ENCODE measurements at regions not wholly inside any gene's neighbourhood (a gene's known extent, or its start where the extent isn't known, plus 50 kb on each side); places are given as distances from the start of the nearest gene placed in this dataset.

DNA sequence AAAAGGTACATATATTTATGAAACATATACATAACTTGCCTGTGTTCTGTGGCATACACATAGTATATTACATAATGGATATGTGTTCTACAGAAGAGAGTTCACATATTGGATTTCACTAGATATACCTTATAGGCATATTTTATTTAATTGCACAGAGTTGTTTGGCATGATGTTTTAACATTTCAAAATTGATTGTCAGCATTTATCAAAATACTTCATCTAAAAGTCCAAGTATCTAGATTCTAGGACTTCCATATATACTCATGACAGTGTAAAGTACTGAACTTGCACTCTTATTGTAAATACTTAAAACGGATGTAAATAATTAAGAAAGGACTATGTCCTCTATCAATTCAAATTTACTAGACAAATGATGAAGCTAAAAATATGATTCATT is 995.3 kb upstream of the LRRTM1 start:
- TF ChIP-seq FOXM1 (IDR thresholded peaks at IDR 0.05; ENCODE audit: borderline replicate concordance, low read depth) (no peak), ZBTB7A (IDR thresholded peaks at IDR 0.05; ENCODE audit: low read depth) (no peak), EP300 (IDR thresholded peaks at IDR 0.05; ENCODE audit: borderline replicate concordance) (no peak), TEAD4 (IDR thresholded peaks at IDR 0.05) (no peak), TCF12 (IDR thresholded peaks at IDR 0.05; ENCODE audit: low read depth) (no peak), RAD21 (IDR thresholded peaks at IDR 0.05; ENCODE audit: low read depth) (no peak), TAF1 (IDR thresholded peaks at IDR 0.05; ENCODE audit: low read depth) (no peak), CEBPB (IDR thresholded peaks at IDR 0.05) (no peak), EGR1 (IDR thresholded peaks at IDR 0.05) (no peak), YY1 (IDR thresholded peaks at IDR 0.05; ENCODE audit: low read depth) (no peak), CREB1 (IDR thresholded peaks at IDR 0.05; ENCODE audit: low read depth) (no peak), NFIC (IDR thresholded peaks at IDR 0.05) (no peak)
- TF ChIP-seq, protein P1, sequence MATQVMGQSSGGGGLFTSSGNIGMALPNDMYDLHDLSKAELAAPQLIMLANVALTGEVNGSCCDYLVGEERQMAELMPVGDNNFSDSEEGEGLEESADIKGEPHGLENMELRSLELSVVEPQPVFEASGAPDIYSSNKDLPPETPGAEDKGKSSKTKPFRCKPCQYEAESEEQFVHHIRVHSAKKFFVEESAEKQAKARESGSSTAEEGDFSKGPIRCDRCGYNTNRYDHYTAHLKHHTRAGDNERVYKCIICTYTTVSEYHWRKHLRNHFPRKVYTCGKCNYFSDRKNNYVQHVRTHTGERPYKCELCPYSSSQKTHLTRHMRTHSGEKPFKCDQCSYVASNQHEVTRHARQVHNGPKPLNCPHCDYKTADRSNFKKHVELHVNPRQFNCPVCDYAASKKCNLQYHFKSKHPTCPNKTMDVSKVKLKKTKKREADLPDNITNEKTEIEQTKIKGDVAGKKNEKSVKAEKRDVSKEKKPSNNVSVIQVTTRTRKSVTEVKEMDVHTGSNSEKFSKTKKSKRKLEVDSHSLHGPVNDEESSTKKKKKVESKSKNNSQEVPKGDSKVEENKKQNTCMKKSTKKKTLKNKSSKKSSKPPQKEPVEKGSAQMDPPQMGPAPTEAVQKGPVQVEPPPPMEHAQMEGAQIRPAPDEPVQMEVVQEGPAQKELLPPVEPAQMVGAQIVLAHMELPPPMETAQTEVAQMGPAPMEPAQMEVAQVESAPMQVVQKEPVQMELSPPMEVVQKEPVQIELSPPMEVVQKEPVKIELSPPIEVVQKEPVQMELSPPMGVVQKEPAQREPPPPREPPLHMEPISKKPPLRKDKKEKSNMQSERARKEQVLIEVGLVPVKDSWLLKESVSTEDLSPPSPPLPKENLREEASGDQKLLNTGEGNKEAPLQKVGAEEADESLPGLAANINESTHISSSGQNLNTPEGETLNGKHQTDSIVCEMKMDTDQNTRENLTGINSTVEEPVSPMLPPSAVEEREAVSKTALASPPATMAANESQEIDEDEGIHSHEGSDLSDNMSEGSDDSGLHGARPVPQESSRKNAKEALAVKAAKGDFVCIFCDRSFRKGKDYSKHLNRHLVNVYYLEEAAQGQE (IDR thresholded peaks at IDR 0.05; ENCODE audit: low read depth), result no peak
- TF ChIP-seq, protein P2, sequence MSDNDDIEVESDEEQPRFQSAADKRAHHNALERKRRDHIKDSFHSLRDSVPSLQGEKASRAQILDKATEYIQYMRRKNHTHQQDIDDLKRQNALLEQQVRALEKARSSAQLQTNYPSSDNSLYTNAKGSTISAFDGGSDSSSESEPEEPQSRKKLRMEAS (IDR thresholded peaks at IDR 0.05), result no peak
- TF ChIP-seq, protein P3, sequence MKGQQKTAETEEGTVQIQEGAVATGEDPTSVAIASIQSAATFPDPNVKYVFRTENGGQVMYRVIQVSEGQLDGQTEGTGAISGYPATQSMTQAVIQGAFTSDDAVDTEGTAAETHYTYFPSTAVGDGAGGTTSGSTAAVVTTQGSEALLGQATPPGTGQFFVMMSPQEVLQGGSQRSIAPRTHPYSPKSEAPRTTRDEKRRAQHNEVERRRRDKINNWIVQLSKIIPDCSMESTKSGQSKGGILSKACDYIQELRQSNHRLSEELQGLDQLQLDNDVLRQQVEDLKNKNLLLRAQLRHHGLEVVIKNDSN (IDR thresholded peaks at IDR 0.05), result no peak

DNA sequence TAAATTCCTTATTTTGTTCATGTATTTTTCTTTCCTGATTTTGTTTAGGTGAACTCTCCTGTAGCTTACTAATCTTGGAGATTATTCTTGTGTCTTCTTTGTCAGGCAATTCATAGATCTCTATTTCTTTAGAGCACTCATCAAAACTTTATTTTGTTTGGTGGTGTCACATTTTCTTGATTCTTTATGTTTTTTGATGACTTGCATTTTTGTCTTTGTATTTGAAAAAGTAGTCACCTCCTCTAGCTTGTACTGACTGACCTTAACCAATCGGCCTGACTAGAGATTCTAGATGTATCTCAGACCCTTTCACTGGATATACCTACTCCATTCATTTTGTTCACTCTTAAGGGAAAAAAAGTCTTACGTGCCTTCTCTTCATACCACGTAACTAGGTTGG is 986.3 kb upstream of the LRRTM1 start:
- TF ChIP-seq, protein P2 (IDR thresholded peaks at IDR 0.05), result no peak
- TF ChIP-seq RAD21 (IDR thresholded peaks at IDR 0.05; ENCODE audit: low read depth) (no peak), TCF12 (IDR thresholded peaks at IDR 0.05; ENCODE audit: low read depth) (no peak), NFIC (IDR thresholded peaks at IDR 0.05) (no peak), FOXM1 (IDR thresholded peaks at IDR 0.05; ENCODE audit: borderline replicate concordance, low read depth) (no peak), TAF1 (IDR thresholded peaks at IDR 0.05; ENCODE audit: low read depth) (no peak), CREB1 (IDR thresholded peaks at IDR 0.05; ENCODE audit: low read depth) (no peak), CEBPB (IDR thresholded peaks at IDR 0.05) (no peak), ZBTB7A (IDR thresholded peaks at IDR 0.05; ENCODE audit: low read depth) (no peak), YY1 (IDR thresholded peaks at IDR 0.05; ENCODE audit: low read depth) (no peak), EP300 (IDR thresholded peaks at IDR 0.05; ENCODE audit: borderline replicate concordance) (no peak), EGR1 (IDR thresholded peaks at IDR 0.05) (no peak), TEAD4 (IDR thresholded peaks at IDR 0.05) (no peak)
- TF ChIP-seq, protein P1 (IDR thresholded peaks at IDR 0.05; ENCODE audit: low read depth), result no peak
- TF ChIP-seq, protein P3 (IDR thresholded peaks at IDR 0.05), result no peak

DNA sequence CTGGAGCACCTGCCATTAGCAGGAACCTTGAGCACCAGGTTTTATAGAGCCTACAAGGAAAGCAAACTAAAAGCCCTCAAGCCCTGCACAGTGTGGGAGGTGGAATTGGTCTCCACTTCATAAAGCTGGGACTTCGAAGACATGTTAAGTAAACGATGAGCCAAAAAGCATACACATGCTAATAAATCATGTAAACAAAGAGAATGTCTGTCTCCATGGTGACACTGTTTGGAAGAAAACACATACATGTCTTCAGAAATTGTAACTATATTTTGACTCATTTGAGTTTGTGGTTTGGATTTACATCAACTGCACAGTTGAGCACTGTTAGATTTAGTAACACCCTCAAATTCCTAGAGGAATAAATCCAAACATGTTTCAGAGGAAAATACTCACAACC is 978.5 kb upstream of the LRRTM1 start:
- TF ChIP-seq YY1 (IDR thresholded peaks at IDR 0.05; ENCODE audit: low read depth), result no peak
- no peak for TF ChIP-seq TCF12 (IDR thresholded peaks at IDR 0.05; ENCODE audit: low read depth)
- no peak for TF ChIP-seq EP300 (IDR thresholded peaks at IDR 0.05; ENCODE audit: borderline replicate concordance)
- TF ChIP-seq, protein P1 (IDR thresholded peaks at IDR 0.05; ENCODE audit: low read depth), result no peak
- TF ChIP-seq RAD21 (IDR thresholded peaks at IDR 0.05; ENCODE audit: low read depth), result no peak
- TF ChIP-seq, protein P3 (IDR thresholded peaks at IDR 0.05), result no peak
- TF ChIP-seq ZBTB7A (IDR thresholded peaks at IDR 0.05; ENCODE audit: low read depth), result no peak
- no peak for TF ChIP-seq EGR1 (IDR thresholded peaks at IDR 0.05)
- TF ChIP-seq TEAD4 (IDR thresholded peaks at IDR 0.05), result no peak

DNA sequence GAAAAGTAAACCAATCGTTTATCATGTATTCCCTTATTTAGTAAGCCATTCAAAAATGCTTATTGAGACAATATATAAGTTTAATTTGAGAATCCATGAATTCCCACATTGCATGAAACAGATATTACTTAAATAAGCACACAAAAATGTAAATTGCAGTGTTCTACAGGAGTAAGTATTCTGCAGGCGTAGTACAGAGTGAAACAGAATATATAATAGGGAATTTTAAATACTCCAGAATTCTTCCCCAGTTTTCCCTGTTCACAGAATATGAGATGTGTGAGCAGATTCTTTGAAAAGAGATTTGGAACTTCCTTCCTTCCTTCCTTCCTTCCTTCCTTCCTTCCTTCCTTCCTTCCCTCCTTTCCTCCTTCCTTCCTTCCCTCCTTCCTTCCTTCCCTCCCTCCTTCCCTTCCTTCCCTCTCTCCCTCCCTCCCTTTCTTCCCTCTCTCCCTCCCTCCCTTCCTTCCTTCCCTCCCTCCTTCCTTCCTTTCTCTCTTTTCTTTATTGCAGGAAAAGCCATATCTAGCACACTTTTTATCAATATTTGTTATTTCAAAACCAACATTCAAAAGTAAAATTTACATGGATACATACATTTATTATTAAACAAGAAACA is 977.7 kb upstream of the LRRTM1 start:
- no peak for TF ChIP-seq TEAD4 (IDR thresholded peaks at IDR 0.05)
